ENCODE measurements at regions not wholly inside any gene's neighbourhood (a gene's known extent, or its start where the extent isn't known, plus 50 kb on each side); places are given as distances from the start of the nearest gene placed in this dataset.

DNA sequence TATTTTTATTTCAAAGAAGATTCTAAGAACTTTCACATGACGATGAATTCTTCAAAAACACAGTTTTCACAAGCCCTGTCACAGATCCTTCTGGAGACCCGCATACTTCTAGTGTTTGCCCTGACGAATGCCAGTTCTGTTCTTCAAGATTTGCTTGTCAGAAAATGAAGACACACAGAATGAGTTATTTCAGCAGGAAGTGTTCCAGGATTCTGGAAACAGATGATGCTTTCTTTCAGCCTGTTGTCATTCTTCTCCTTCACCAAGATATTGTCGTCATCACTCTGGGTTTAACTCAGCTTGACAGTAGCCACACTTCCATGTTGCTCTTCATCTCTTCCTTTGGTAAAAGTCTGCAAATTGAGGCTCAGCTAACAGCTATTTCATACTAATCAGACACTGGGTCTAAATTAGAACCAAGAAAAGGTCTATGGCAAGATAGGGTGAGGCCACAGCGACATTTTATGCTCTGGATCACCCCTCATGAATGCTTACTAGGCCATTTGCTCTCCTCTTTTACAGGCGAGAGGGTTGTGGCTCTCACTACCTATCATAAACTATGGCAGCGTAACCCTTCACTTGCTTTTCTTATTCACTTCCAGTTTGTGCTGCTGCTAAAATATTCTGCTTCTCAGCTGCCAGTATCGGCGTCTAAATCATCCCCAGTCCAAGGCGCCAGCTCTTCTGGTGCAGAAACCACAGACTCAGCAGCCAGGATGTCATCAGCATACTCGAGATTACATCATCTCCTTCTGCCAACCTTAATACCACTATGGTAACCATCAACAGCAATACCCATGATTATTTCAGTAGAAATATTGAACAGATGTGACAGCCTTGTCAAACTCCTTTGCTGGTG is 159.6 kb upstream of the TBCA start:
- TF ChIP-seq, protein P1, sequence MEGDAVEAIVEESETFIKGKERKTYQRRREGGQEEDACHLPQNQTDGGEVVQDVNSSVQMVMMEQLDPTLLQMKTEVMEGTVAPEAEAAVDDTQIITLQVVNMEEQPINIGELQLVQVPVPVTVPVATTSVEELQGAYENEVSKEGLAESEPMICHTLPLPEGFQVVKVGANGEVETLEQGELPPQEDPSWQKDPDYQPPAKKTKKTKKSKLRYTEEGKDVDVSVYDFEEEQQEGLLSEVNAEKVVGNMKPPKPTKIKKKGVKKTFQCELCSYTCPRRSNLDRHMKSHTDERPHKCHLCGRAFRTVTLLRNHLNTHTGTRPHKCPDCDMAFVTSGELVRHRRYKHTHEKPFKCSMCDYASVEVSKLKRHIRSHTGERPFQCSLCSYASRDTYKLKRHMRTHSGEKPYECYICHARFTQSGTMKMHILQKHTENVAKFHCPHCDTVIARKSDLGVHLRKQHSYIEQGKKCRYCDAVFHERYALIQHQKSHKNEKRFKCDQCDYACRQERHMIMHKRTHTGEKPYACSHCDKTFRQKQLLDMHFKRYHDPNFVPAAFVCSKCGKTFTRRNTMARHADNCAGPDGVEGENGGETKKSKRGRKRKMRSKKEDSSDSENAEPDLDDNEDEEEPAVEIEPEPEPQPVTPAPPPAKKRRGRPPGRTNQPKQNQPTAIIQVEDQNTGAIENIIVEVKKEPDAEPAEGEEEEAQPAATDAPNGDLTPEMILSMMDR (IDR thresholded peaks at IDR 0.05), result no peak
- no peak for TF ChIP-seq POLR2A (IDR thresholded peaks at IDR 0.05)

Measured in heart left ventricle (tissue), 13 donors.